ENCODE measurements at regions not wholly inside any gene's neighbourhood (a gene's known extent, or its start where the extent isn't known, plus 50 kb on each side); places are given as distances from the start of the nearest gene placed in this dataset.

GRCh38 chr12:32988982-32989381 lies 92.4 kb upstream of the PKP2 start:
- TF ChIP-seq, protein P1, sequence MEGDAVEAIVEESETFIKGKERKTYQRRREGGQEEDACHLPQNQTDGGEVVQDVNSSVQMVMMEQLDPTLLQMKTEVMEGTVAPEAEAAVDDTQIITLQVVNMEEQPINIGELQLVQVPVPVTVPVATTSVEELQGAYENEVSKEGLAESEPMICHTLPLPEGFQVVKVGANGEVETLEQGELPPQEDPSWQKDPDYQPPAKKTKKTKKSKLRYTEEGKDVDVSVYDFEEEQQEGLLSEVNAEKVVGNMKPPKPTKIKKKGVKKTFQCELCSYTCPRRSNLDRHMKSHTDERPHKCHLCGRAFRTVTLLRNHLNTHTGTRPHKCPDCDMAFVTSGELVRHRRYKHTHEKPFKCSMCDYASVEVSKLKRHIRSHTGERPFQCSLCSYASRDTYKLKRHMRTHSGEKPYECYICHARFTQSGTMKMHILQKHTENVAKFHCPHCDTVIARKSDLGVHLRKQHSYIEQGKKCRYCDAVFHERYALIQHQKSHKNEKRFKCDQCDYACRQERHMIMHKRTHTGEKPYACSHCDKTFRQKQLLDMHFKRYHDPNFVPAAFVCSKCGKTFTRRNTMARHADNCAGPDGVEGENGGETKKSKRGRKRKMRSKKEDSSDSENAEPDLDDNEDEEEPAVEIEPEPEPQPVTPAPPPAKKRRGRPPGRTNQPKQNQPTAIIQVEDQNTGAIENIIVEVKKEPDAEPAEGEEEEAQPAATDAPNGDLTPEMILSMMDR (IDR thresholded peaks at IDR 0.05): no peak
- no peak for TF ChIP-seq EZH2 (IDR thresholded peaks at IDR 0.05)
- TF ChIP-seq EZH2phosphoT487 (IDR thresholded peaks at IDR 0.05): no peak

All from neural progenitor cell (in vitro differentiated cells).